ENCODE measurements at regions not wholly inside any gene's neighbourhood (a gene's known extent, or its start where the extent isn't known, plus 50 kb on each side); places are given as distances from the start of the nearest gene placed in this dataset.
A peak's percentile ranks its signal among the peaks of the same experiment; 100 is the strongest.
"Not testable (repeated sequence)": the region's sequence is repeated elsewhere in the genome, so short reads cannot be mapped to it uniquely, and the experiment has no call there.

- peak; percentile 16; the same call in 1 of the 2 replicates for TF ChIP-seq CTCF (IDR thresholded peaks at IDR 0.05)
- TF ChIP-seq ZFX (IDR thresholded peaks at IDR 0.05; ENCODE audit: borderline replicate concordance) = not testable (repeated sequence)
Observed at GRCh38 chr7:76774279-76774678, 147.2 kb upstream of the POMZP3 start.
